OCI-LY7 (cell line): ENCODE measurements at regions not wholly inside any gene's neighbourhood (a gene's known extent, or its start where the extent isn't known, plus 50 kb on each side); places are given as distances from the start of the nearest gene placed in this dataset.

Experiments used
- EZH2phosphoT487 ChIP-seq: fragments of 200-600 bp; sonication (generic); IDR thresholded peaks from 2 replicates; pipeline ENCODE4 v1.6.1; 2018; ENCODE audit warnings: low read depth, borderline replicate concordance, mild to moderate bottlenecking, mixed run types, antibody characterized with exemption, low read length, moderate library complexity, mixed read lengths
- TF ChIP-seq, protein P1 (sequence below): fragments of 200-600 bp; sonication (generic); conservative IDR thresholded peaks from 2 replicates; pipeline ENCODE4 v1.5.1; 2014; ENCODE audit warnings: mild to moderate bottlenecking, antibody characterized with exemption, low read length, moderate library complexity, mixed read lengths

DNA sequence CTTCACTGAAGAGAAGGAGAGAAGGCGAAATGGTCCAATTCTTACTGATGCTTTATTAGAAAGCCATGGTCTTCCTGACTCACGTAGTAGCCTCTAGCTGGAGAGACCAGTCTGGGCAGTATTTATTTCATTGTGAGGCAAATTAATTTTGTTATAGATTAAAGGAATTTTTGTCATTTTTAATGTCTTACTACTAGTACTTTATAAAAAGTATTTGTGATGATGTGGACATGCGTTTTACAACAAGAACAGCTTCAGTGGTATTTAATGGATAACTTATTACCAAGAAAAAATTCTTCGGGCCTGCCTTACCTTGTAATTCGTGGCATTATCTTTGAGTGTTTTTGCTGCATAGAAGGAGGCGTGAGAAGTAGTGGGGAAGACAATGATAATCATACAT lies 339.4 kb upstream of the SHH start:
- TF ChIP-seq, protein P1, sequence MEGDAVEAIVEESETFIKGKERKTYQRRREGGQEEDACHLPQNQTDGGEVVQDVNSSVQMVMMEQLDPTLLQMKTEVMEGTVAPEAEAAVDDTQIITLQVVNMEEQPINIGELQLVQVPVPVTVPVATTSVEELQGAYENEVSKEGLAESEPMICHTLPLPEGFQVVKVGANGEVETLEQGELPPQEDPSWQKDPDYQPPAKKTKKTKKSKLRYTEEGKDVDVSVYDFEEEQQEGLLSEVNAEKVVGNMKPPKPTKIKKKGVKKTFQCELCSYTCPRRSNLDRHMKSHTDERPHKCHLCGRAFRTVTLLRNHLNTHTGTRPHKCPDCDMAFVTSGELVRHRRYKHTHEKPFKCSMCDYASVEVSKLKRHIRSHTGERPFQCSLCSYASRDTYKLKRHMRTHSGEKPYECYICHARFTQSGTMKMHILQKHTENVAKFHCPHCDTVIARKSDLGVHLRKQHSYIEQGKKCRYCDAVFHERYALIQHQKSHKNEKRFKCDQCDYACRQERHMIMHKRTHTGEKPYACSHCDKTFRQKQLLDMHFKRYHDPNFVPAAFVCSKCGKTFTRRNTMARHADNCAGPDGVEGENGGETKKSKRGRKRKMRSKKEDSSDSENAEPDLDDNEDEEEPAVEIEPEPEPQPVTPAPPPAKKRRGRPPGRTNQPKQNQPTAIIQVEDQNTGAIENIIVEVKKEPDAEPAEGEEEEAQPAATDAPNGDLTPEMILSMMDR: no peak
- no peak for TF ChIP-seq EZH2phosphoT487
